Posterior vena cava (tissue), 2 donors: ENCODE measurements at regions not wholly inside any gene's neighbourhood (a gene's known extent, or its start where the extent isn't known, plus 50 kb on each side); places are given as distances from the start of the nearest gene placed in this dataset.
A peak's percentile ranks its signal among the peaks of the same experiment; 100 is the strongest.

Experiments
- DNase-seq: peaks from one replicate; pipeline ENCODE4 v3.0.0-alpha.2; 2020; ENCODE audit warnings: low spot score
- intact Hi-C, 2 donors: fragments of 100-400 bp; cut with DNase I; formaldehyde crosslinking; loops; one replicate each; pipeline versions ENCODE4 v1.14.1 to v1.14.2; 2022 to 2023
- donor health status: DM: yes; HTN: yes; CAD: no.
- donor health status: DM: yes; HTN: yes; CAD: no.

DNA sequence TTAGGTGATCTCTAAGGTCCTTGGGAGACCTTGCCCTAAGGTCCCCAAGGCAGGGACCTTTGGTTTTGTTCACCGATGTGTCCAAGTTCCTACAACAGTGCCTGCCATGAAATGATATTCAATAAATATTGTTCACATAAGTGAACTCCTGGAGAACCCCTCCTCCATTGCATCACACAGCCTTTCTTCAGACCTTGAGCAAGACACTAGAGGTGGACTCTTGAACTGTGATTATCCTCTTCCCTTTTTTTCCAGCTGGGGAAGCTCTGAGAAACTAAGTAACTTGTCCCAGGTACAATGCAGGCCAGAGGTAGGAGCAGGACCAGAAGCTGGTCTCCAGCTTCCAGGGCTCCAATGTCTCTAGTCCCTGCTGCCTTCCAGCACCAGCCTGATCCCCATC, 76.6 kb upstream of the LMO1 start:
- no peak for DNase-seq
- intact Hi-C loops: no loop called here

DNA sequence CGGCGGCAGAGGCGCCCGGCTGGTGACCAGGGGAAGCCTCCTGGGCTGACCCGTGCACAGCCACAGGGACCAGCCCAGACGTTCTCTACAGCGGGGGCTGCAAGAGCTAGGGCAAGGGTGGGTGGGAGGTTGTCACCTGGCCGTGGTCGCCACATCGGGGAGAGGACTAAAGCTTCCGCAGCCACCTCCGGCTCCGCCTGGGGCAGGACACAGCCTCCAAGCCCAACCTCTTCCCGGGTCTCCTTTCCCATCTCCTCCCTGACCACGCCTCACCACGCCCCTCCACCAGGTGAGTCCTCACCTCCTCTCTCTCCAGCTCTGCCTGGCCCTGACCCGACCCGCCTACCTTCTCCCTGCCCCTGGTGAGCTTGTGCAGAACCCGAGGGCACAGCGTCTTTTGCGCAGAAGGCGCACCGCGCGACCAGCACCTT, 75.9 kb upstream of the LMO1 start:
- DNase-seq: no peak
- intact Hi-C loops: loop anchor here in 1 of 2 donors (10.0 kb wide), 1 partner anchor 225 kb away; no protein-coding TSS in a partner anchor

DNA sequence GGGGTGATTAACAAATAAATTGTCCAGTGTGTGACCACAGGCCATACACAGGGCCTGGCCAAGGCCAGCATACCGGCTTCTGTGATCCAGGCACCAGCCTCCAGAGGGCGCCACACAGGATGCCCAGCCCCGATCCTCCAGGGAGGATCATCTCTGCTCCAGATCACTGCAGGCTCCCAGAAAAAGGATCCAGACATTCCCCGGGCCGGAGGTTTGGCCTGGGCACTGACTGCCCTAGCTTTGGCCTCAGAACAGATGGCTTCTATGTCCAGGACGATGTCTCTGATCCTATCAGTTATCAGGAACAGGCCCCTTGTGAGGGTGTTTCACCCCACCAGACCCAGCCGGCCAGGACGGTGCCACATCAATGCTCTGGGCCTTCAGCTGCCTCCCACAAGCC, 74.5 kb upstream of the LMO1 start:
- intact Hi-C loops: loop anchor here in 1 of 2 donors (10.0 kb wide), 1 partner anchor 227 kb away; no protein-coding TSS in a partner anchor
- no peak for DNase-seq

DNA sequence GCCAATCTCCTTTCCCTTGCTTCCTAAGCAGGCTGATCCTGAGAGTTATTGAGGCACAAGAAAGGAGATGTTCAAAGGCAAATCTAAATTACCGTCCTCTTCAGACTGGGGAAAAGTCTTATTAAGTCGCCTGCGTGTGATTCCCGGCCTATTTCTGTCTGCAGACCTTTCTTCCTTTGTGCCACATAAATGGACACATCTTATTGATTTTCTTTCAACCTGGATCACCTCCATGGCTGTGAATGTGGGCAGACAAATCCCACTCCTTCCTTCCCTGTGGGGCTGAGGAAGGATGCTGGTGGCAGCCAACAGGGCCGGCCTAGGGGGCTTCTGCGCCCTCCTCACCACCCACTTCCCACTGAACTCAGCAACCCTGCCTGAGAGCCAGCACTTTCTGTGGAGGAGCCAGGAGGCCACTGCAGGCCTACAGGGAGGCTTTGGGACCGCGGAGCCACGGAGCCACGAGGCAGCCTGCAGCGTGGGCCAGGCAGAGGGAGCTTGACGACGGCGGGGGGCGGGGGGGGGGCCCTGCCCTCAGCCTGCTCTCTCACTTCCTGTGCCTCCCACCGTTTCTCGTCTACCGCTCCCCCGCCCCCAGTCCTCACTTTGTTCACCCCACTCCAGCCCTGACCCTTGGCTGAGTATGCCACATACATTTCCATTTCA, 73.6 kb upstream of the LMO1 start:
- DNase-seq: no peak
- intact Hi-C loops: loop anchor here in 1 of 2 donors (10.0 kb wide), 1 partner anchor 228 kb away; no protein-coding TSS in a partner anchor

DNA sequence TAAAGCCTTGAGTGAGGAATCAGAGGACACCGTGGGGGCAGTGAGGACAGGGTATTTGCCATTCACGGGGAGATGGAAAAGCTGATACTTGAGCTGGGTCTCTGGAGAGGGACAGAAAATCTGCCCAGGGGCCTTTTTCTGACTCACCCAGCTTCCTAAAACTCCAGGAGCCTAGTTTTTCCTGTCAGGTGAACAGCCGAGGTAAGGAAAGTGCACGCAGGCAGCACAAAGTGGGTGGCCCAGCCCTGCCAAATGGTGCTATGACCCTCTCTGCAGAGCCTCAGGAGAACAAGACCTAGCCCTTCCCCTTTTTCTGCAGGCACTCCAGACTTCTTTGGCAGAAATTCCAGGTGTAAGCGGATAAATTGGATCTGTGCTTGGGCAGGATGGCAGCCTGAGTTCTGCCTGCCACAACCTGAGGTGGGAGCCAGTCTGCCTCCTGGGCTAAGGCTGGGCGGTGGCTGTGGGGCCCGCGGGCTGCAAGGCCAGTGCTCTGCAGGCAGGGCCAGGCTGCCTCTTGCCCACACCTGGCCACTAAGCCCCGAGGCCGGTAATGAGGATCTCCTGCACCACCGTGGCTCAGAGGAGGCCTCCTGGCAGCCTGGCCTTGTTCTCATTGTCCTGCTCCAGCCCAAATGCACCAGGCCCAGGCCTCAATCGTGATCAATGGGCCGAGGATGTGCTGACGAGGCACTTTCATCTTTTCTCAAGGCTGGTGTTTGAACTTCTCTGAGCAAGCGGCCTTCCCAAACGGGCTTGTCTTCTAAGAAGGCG, 72.9 kb upstream of the LMO1 start:
- intact Hi-C loops: loop anchor here in 1 of 2 donors (10.0 kb wide), 1 partner anchor 228 kb away; no protein-coding TSS in a partner anchor
- no peak for DNase-seq

DNA sequence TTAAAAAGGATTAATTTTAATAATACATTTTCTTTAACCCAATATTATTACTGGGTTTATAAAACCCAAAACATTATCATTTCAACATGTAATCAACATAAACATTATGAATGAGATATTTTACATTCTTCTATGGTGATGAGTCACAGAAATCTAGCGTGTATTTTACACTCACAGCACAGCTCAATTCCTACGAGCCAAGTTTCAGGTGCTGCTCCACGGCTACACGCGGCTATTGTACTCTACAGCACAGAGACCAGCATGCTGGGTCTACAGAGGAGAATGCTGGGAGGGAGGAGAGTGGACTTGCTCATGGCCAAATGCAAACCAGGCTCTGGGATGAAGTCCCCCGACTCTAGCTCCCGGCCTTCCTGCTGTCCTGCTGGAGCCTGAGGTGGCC, 72.0 kb upstream of the LMO1 start:
- intact Hi-C loops: loop anchor here in 1 of 2 donors (10.0 kb wide), 1 partner anchor 229 kb away; no protein-coding TSS in a partner anchor
- DNase-seq: no peak

DNA sequence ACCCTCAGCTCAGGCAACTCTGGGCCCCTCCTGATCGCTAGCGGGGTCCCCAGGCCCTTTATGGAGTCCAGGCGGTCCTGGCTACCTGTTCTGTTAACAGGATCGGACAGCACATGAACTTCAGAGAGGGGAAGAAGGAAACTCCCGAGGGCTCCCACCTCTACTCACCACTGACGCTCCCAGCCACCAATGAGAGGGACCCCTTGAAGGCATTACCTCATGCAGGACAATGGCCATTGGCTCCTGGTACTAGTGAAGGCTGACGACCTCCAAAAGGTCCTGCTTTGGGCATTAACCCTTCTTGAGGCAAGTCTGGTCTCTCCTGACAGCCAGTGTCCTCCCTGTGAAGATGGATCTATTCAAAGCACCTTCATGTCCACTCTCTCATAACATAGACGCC, 71.5 kb upstream of the LMO1 start:
- intact Hi-C loops: loop anchor here in 1 of 2 donors (10.0 kb wide), 1 partner anchor 230 kb away; no protein-coding TSS in a partner anchor

DNA sequence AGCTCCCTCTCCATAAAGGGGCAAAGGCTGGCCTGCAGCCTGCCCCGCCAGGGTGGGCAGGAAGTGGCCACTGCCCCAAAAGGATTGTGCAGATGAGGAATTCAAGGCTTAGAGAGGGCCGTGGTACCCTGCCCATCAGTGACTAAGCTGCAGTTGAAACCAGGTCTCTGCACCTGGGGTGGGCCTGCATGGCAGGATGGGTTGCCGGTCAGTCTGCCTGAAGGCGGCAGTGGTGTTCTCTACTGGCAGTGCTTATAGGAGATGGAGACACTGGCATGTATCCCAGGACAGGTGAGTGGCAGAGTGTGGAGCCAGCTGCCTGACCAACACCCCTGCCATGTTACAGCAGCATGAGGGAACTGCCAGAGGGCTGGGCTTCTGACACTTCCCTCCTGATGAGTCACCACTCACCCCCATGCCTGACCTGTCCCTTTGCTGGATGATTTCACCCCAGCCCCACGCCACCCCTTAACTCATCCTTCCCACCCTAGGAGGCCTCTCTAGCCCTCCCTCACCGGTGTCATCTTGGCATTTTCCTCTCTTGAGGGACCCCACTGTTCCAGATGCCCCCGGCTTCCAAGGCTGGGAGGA, 70.2 kb upstream of the LMO1 start:
- intact Hi-C loops: loop anchor here in 1 of 2 donors (10.0 kb wide), 1 partner anchor 231 kb away; no protein-coding TSS in a partner anchor
- DNase-seq: no peak

More for the DNA sequence above, 71.5 kb upstream of the LMO1 start:
- DNase-seq: no peak

DNA sequence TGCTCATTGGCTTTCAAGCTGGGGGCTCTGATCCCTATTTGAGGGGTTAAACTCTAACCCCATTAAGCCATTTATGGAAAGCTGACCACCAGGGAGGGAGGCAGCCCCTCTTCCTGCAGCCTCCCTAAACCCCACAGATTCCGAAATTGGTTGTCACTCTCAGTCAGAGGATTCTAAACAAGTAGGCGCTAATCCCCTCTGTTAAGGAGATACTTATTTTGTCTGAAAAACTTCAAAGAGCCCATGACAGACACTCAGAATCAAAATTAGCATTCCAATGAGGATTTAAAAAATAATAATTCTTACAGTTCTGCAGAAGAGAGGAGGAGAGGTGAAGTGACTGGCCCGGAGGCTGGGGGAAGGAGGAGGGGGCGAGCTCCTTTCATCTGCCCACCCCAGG, 69.7 kb upstream of the LMO1 start:
- no peak for DNase-seq
- intact Hi-C loops: loop anchor here in 1 of 2 donors (10.0 kb wide), 1 partner anchor 231 kb away; no protein-coding TSS in a partner anchor

DNA sequence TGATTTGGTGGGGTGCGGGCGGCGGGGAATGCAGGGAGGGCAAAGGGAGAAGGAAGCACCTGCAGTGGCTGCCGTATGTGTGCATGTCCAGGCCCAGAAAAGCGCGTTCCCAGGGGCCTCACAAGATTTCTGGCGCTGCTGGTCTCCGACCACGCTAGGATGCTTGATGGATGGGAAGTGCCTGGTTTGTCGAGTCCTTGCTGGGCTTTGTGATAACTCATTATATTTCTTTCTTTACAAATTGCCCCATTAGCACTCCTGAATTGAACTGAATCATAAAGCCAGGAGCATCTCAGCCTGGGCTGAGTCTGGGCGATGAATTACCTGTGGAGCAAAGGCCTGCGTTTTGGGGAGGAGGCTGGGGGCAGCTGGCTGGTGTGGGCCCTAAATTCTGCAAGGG, 69.2 kb upstream of the LMO1 start:
- intact Hi-C loops: loop anchor here in 1 of 2 donors (10.0 kb wide), 1 partner anchor 232 kb away; no protein-coding TSS in a partner anchor

DNA sequence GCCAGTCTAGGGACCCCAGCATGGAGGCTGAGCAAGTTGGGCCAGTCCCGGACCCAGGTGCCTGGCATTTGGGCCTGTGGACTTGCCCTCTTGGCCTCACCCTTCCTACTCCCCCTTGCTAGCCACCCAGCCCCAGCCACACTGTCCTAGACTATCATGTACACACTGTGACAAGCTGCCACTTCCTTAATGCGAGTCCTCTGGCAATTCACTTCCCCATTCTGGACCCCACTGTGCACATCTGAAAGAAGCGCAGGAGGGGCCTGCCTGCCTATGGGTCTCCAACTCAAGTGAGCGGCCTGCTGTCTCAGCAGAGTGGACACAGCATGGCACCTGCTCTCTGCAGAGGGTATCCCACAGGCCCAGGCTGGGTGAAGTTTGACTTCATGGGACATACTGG, 68.5 kb upstream of the LMO1 start:
- no peak for DNase-seq
- intact Hi-C loops: loop anchor here in 1 of 2 donors (10.0 kb wide), 1 partner anchor 233 kb away; no protein-coding TSS in a partner anchor

More for the DNA sequence above, 69.2 kb upstream of the LMO1 start:
- DNase-seq: no peak

DNA sequence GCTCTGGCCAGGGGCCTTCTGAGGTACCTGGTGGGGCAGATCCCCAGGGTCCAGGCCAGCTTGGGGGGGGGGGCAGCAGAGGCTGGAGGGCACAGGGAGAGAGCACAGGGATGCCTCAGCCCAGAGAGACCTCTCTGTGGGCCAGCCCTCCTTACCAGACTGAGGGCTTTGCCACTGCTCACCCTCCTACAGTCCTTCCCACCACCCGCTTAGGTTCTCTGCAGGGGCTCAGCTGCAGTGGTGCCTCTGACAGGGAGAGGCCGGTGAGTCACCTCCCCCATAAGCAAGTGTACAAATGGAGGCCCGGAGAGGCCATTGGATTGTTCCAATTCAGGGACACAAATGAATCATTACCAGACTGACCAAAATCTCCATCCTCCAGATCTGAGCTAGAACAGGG, 68.1 kb upstream of the LMO1 start:
- no peak for DNase-seq
- intact Hi-C loops: loop anchor here in 1 of 2 donors (10.0 kb wide), 1 partner anchor 233 kb away; no protein-coding TSS in a partner anchor

DNA sequence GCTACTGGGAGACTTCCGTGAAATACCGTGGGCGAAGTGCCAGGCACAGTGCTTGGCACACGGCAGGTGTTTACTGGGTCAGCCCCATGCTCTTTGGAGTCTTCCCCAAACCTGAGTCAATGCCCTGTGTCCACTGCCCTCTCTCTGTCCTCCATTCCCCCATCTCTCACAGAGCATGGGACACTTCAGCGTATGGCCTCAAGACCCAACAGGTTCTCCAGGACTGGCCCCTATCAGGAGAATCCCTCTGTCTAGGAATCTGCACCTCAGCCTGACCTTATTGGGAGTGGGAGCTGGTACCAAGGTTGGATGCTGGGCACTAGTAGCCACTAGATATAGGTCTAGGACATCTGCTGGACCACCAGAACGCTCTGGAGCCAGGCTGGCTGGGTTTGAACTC, 67.2 kb upstream of the LMO1 start:
- intact Hi-C loops: loop anchor here in 1 of 2 donors (10.0 kb wide), 1 partner anchor 234 kb away; no protein-coding TSS in a partner anchor
- DNase-seq: no peak

DNA sequence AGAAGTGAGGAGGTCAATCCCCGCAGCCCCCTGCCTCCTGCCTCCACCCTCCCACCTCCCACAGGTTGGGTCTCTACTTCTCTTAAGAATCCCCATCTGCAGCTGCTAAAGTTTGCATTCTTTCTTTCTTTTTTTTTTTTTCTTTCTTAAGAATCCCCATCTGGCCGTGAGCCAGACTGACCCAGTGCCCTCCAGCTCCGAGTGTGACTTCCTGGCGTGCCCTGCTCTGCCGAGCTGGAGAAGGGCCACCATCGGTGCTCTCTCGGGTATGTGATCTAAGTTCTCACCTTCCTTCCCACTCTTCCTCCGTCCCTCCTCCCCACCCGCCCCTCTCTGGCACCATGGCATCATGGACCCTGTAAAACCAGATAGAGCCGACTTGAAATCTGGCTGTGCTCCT, 66.7 kb upstream of the LMO1 start:
- DNase-seq: no peak
- intact Hi-C loops: loop anchor here in 1 of 2 donors (10.0 kb wide), 1 partner anchor 234 kb away; no protein-coding TSS in a partner anchor

DNA sequence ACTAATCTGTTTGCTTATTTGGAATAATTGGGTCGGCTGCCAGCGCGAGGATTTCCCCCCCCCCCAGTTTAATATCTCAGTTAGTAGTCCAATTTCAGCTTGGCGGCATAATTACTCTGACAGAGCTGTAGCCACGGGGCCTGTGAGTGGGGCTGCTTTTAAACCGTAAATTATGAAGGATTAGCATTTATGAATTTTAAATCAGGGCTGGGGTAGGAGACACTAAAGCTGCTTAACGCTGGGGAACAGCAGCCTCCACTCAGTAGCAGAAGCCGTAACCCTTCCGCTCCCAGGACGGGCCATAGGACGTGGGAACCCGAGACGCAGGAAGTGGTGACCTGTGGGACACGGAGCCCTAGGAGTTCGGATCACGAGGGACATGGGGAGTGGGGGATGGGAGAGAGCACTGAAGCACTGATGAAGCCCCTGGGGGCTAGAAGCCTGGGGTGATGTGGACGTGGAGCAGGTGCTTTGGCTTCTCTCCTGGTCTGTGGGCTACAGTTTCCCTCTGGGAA, 66.2 kb upstream of the LMO1 start:
- intact Hi-C loops: loop anchor here in 1 of 2 donors (10.0 kb wide), 1 partner anchor 235 kb away; no protein-coding TSS in a partner anchor

DNA sequence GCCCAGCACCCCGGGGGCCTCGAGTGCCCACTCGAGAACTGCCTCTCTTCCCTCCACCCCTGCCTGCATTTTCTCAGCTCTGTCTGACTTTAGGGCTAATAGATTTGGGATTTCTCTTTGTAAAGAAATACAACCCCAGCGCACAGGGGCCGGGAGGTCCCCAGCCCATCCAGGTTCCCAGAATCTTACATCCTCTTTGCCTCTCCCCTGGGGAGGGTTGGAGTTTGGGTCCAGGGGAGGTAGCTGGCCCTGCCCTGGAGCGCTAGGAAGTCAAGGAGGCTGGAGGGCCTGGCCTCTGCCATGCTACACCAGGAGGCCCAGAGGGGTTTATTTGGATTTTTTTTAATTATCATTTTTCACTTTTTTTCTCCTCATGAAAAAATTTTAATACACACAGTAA, 65.7 kb upstream of the LMO1 start:
- DNase-seq: no peak
- intact Hi-C loops: no loop called here

More for the DNA sequence above, 66.2 kb upstream of the LMO1 start:
- DNase-seq: no peak

DNA sequence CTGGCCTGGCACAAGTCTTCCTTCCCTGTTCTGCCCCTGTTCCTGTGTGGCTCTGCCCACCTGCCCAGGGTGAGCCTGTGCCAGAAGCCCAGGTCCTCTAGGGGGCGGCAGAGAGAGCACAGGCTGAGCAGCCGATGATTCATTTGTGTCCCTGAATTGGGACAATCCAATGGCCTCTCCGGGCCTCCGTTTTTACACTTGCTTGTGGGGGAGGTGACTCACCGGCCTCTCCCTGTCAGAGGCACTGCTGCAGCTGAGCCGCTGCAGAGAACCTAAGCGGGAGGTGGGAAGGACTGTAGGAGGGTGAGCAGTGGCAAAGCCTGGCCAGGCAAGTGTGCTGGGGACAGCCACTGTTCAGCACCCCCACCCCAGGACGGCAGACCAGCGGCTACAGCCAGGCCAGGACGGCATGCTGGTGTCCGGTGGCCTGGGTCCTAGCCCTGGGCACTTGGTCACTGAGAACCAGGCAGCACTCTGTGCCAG, 65.2 kb upstream of the LMO1 start:
- peak; percentile 92 for DNase-seq
- intact Hi-C loops: no loop called here

DNA sequence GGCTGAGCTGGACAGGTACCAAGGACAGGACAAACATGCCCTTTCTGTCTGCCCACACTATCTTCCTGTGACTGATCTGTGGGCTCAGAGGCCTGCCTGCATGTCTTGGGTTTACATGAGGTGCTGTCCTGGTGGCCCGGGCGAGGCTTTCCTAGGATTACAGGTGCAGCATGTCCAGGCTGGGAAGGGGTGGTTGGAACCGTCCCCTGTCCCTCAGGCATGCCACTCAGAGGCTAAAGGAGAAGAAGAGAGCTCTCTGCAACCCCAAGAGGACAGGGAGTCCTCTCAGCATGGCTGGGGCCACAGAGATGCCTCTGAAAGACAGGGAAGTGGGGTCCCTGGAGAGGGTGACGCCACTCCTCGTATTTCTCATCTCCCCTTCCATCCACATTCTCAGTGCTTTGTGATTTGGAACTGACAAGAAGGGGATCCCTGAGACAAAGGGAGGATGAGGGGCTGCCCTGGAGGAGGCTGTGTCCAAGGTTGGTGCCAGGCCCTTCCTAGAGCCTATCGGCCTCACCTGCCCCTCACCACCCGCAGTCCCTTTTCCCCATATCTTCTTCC, 64.6 kb upstream of the LMO1 start:
- DNase-seq: peak; percentile 73
- intact Hi-C loops: no loop called here

DNA sequence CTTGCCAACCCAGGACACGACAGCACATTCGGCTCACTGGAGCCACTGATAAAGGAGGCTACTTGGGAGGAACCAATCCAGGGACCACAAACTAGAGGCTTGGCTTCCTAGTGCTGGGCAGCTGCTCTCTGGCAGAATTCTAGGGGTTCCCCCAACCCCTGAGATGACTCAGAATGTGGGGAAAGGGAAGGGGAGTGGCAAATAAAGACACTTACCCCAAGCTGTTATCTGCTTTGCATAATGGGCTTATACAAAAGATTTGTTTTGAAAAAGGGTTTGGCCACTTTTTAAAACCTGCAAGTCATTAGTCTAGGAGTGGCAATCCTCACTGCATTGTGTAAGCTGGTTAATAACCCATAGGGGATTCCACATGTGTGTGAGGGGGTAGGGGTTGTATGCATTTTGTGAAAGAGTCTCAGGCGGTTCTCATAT, 64.1 kb upstream of the LMO1 start:
- intact Hi-C loops: no loop called here
- DNase-seq: no peak
